ENCODE measurements at regions not wholly inside any gene's neighbourhood (a gene's known extent, or its start where the extent isn't known, plus 50 kb on each side); places are given as distances from the start of the nearest gene placed in this dataset.

DNA sequence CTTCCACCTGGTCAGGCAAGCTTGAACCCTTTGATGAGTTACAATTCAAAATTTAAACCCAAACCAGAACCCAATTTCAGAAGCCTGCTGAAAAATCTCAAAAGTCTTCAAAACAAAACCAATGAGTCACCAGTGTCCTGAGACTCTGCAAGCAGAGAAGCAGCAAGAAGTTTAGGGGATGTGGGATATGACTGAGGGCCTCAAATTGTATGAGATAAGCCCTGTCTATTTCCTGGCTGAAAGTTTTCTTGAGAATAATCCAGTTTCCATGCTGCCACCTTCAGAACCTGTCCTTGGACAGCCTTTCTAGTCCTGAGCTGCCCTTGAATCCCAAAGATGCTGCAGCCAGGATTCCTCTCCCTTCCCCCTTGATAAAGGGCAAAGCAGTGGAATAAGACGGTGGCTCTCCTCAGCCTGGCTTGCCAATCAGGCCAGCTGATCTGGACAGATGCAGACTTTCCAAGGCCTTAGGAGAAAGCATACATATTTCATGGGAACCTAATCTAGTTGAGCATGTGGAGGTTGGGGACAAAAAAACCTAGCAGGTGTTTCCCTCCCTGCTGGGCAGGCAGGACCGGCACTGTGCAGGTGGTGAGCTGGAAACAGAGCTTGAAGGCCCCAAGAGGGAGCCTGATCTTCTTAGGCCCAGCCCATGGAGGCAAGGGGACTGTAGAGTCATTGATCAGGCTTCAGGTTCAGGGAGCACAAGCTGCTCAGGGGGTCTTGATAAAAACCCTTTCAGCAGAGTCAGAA is 278.0 kb upstream of the MGAT5 start:
- TF ChIP-seq ARNT (IDR thresholded peaks at IDR 0.05) = no peak
- TF ChIP-seq BHLHE40 (IDR thresholded peaks at IDR 0.05; ENCODE audit: borderline replicate concordance) = no peak
- TF ChIP-seq ELF4 (IDR thresholded peaks at IDR 0.05) = no peak
- TF ChIP-seq SP1 (IDR thresholded peaks at IDR 0.05) = no peak
